Muscle layer of colon (tissue), 2 donors: ENCODE measurements at regions not wholly inside any gene's neighbourhood (a gene's known extent, or its start where the extent isn't known, plus 50 kb on each side); places are given as distances from the start of the nearest gene placed in this dataset.

ENCODE experiments used
- H3K27ac ChIP-seq: one replicate; pipeline ENCODE4 v1.7.0; 2013; ENCODE audit warnings: low read depth, mild to moderate bottlenecking, low read length, moderate library complexity
- H3K27me3 ChIP-seq, 2 donors: one replicate each; pipeline ENCODE4 v1.7.0; 2013; ENCODE audit warnings: low read length in 2 of 2, mild to moderate bottlenecking in 2 of 2; ENCODE audit not compliant: insufficient read depth in 2 of 2, control insufficient read depth in 1 of 2
- H3K36me3 ChIP-seq: one replicate; pipeline ENCODE4 v1.7.0; 2013; ENCODE audit warnings: mild to moderate bottlenecking, low read length; ENCODE audit not compliant: insufficient read depth
- H3K4me1 ChIP-seq: one replicate; pipeline ENCODE4 v1.7.0; 2013; ENCODE audit warnings: mild to moderate bottlenecking, low read length; ENCODE audit not compliant: insufficient read depth
- H3K4me3 ChIP-seq, 2 donors: one replicate each; pipeline ENCODE4 v1.7.0; 2013; ENCODE audit warnings: low read length in 2 of 2, low read depth in 1 of 2, mild to moderate bottlenecking in 1 of 2, moderate library complexity in 1 of 2
- H3K9ac ChIP-seq: one replicate; pipeline ENCODE4 v1.7.0; 2013; ENCODE audit warnings: low read length
- H3K9me3 ChIP-seq: one replicate; pipeline ENCODE4 v1.7.0; 2013; ENCODE audit warnings: mild to moderate bottlenecking, low read length
- donor health status: abdominal sarcoma.
- donor health status: Adenocarcinoma of cecum.

GRCh38 chr13:105991131-105991530 lies 544.3 kb downstream of the EFNB2 start:
- Histone ChIP-seq H3K4me3 (no peak overlapping the region), H3K36me3 (no peaks in the 10 kb centered on the region), H3K9ac (no peak overlapping the region), H3K27me3 (no peaks in the 10 kb centered on the region), H3K4me1 (no peaks in the 10 kb centered on the region), H3K9me3 (no peaks in the 10 kb centered on the region), H3K27ac (no peak overlapping the region)

DNA sequence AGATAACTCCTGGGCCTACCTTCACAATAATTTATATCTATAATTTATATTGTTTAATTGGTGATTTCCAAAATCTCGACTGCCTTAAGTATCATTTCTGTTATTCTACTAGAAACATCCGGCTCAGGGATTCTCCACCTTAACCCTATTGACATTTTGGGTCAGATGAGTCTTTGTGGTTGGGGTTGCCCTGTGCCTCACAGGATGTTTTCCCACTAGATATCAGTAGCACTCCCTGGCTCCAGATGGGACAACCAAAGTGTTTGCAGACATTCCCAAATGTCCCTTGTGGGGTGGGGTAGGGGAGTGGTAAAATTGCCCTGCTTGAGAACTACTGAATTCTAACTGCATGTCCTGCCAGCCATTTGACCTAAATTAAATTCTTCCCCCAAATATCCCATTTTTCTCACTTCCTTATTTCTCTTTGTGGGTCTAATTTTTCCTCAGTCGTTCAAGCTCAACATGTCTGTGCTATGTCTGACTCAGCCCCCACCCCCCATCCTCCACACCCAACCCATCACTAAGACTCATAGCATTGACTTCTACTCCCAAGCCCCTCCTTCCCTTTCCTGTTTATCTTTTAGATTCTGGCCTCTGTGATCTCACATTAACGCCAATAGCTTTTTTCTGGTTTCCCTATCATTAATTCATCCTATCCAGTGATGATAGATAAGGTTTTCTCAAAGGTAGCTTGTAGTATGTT lies 545.1 kb downstream of the EFNB2 start:
- Histone ChIP-seq H3K9ac (no peak overlapping the region), H3K9me3 (no peaks in the 10 kb centered on the region), H3K4me1 (no peaks in the 10 kb centered on the region), H3K36me3 (no peaks in the 10 kb centered on the region), H3K27ac (no peak overlapping the region), H3K4me3 (no peak overlapping the region), H3K27me3 (no peaks in the 10 kb centered on the region)

- H3K9ac ChIP-seq: no peak overlapping the region
- no peaks in the 10 kb centered on the region for H3K27me3 ChIP-seq
- H3K9me3 ChIP-seq: no peaks in the 10 kb centered on the region
- no peaks in the 10 kb centered on the region for H3K4me1 ChIP-seq
- no peak overlapping the region for H3K4me3 ChIP-seq
- no peaks in the 10 kb centered on the region for H3K36me3 ChIP-seq
- no peak overlapping the region for H3K27ac ChIP-seq
Observed at GRCh38 chr13:105984646-105985045, 550.8 kb downstream of the EFNB2 start.

DNA sequence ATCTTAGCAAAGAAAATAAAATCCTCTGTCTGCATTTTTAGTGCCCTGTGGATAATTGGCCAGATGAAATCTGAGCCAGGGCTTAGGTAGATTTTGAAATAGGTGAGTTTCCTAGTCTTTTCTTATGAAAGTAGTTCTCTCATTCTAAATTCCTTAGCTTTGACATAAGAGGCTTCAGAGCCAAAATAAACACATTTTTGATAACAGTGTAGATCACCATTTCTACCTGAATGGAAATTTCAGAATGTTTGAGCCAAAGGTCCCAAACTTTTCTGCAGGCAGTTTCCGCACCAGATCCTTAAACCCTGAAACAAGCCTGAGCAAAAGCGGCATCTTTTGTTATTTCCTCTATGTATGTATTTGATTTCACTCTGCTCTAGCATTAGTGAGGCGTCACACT lies 551.2 kb downstream of the EFNB2 start:
- Histone ChIP-seq H3K27me3 (no peaks in the 10 kb centered on the region), H3K27ac (no peak overlapping the region), H3K9me3 (no peaks in the 10 kb centered on the region), H3K36me3 (no peaks in the 10 kb centered on the region), H3K4me3 (no peak overlapping the region), H3K4me1 (no peaks in the 10 kb centered on the region), H3K9ac (no peak overlapping the region)

DNA sequence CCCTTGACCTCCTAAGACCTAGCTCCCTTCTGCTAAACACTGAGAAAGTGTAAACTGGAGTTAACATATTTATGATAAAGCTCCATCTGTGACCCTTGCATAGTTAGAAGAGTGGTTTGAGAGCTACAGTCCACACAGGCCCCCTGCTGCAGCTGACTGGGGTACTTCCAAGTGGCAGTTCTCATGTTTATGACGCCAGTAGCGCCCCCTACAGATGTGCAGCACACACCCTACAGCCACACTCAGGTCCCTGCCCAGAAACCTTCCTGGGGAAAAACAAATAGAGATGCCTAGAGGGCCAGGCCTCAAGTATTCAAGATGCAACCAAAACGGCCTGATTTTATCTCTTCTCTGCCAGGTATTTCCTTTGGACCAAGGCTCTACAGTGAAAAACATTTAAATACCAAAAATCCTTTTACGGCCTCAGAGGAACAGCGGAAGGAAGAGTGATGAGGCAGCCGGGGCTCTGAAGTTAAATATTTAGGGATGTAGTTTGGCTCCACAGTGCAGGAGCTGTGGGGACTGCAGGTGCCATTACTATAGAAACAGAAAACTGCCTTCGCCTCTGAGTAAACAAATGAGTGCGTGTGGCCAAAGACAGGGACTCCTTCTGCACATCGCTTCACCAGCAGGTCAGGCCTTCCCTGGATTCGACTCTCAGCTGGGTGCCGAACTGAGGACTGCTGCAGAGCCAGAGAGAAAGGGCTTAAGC lies 553.1 kb downstream of the EFNB2 start:
- Histone ChIP-seq H3K9me3 (no peaks in the 10 kb centered on the region), H3K4me3 (no peak overlapping the region), H3K27ac (no peak overlapping the region), H3K27me3 (no peaks in the 10 kb centered on the region), H3K9ac (no peak overlapping the region), H3K4me1 (no peaks in the 10 kb centered on the region), H3K36me3 (no peaks in the 10 kb centered on the region)

GRCh38 chr13:105979131-105980011 lies 556.1 kb downstream of the EFNB2 start:
- Histone ChIP-seq H3K4me3 (no peak overlapping the region), H3K9ac (no peak overlapping the region), H3K9me3 (no peaks in the 10 kb centered on the region), H3K27me3 (no peaks in the 10 kb centered on the region), H3K4me1 (no peaks in the 10 kb centered on the region), H3K27ac (no peak overlapping the region), H3K36me3 (no peaks in the 10 kb centered on the region)

DNA sequence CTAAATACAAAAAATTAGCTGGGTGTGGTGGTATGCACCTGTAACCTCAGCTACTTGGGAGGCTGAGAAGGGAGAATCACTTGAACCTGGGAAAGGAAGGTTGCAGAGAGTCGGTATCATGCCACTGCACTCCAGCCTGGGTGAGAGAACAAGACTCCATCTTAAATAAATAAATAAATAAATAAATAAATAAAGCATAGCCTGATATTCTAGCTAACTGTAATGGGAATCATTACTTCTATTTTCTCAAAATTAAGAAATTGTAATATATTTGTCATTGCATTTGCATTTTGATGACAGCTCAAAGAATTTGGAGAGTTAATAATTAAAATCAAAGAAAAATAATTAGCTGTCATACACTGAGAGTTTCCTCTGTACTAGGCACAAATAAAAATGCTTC lies 561.1 kb downstream of the EFNB2 start:
- Histone ChIP-seq H3K4me3 (no peak overlapping the region), H3K27ac (no peak overlapping the region), H3K4me1 (peaks cover 9% of the 10 kb centered on the region), H3K36me3 (no peaks in the 10 kb centered on the region), H3K27me3 (no peaks in the 10 kb centered on the region), H3K9ac (no peak overlapping the region), H3K9me3 (no peaks in the 10 kb centered on the region)

DNA sequence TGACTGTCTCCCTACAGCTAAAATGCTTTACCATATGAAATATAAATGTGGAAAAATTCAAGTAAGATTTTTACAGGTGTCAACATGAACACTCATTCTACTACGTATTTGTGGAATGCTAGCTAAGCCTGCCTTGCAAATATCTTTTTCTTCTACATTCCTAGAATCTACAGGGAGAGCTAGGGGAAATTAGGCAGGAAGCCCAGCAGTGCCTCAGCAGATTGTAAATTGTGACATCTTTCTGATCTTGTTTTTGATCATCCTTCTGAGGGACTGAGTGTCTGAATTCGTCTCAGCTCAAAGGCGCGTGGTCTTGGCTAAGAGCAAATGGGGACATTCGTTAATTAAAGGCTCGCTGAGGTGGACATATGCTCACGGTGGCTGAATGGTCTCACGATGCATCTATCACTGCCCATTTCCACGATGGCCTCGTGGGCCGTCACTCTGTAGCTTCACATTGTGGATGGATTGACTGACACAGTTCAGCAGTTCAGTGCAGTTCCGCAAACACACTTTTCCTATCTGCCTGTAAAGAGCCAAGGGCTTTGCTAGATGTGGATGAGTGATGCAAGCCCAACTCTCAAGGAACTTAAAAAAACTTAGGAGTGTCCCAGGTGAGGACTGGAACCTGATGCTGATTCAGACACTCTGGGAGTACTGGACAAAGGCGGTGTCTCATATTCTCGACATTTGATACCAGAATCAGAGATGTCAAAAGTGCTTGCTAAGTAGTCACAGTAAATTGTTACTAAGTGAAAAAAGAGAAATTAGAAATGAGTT lies 562.5 kb downstream of the EFNB2 start:
- H3K27me3 ChIP-seq: no peaks in the 10 kb centered on the region
- no peak overlapping the region for H3K4me3 ChIP-seq
- no peak overlapping the region for H3K27ac ChIP-seq
- no peak overlapping the region for H3K9ac ChIP-seq
- H3K36me3 ChIP-seq: no peaks in the 10 kb centered on the region
- no peaks in the 10 kb centered on the region for H3K9me3 ChIP-seq
- H3K4me1 ChIP-seq: peaks cover 9% of the 10 kb centered on the region

DNA sequence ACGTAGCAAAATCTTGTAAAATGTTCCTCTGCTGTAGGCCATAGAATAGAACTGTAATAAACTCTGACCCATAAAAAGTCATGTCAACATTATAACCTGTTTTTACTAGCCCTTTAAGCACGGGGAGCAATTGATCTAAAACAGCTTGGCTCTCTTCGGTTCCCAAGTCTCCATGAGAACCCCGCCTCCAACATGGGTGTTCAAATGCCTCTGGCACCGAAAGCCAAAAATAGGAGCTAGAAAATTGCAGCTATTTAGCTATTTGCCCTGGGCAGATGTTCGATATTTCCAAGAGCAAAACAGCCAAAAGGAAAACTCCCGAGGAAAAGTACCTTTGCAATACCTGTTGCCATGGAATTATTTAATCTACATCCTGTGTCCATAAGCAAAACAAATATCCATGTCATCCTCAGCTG lies 563.1 kb downstream of the EFNB2 start:
- Histone ChIP-seq H3K27me3 (no peaks in the 10 kb centered on the region), H3K9me3 (no peaks in the 10 kb centered on the region), H3K9ac (no peak overlapping the region), H3K4me1 (peaks cover 9% of the 10 kb centered on the region), H3K27ac (no peak overlapping the region), H3K36me3 (no peaks in the 10 kb centered on the region), H3K4me3 (no peak overlapping the region)

- H3K9ac ChIP-seq: no peak overlapping the region
- H3K27ac ChIP-seq: no peak overlapping the region
- H3K27me3 ChIP-seq: no peaks in the 10 kb centered on the region
- no peak overlapping the region for H3K4me3 ChIP-seq
- peaks cover 9% of the 10 kb centered on the region for H3K4me1 ChIP-seq
- no peaks in the 10 kb centered on the region for H3K36me3 ChIP-seq
- H3K9me3 ChIP-seq: no peaks in the 10 kb centered on the region
Observed at GRCh38 chr13:105971738-105972137, 563.7 kb downstream of the EFNB2 start.

DNA sequence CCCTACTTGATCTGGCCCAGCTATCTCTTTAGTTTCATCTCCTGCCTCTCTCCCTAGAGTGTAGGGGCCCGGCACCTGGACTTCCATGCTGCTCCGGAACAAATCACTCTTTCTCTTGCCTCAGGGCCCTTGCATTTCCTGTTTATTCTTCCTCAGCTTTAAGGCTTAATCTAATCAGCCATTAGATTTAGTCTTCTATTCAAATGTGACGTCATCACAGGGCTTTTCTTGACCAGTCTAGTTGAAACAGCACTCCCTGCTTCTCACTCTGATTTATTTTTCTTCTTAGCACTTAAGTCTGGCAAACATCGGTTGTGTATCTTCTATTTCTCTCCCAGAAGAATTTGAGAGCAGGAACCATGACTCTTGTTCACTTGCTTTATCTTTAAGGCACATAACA lies 564.1 kb downstream of the EFNB2 start:
- Histone ChIP-seq H3K4me1 (peaks cover 9% of the 10 kb centered on the region), H3K9ac (no peak overlapping the region), H3K27me3 (no peaks in the 10 kb centered on the region), H3K9me3 (no peaks in the 10 kb centered on the region), H3K4me3 (no peak overlapping the region), H3K27ac (no peak overlapping the region), H3K36me3 (no peaks in the 10 kb centered on the region)
